ENCODE measurements at regions not wholly inside any gene's neighbourhood (a gene's known extent, or its start where the extent isn't known, plus 50 kb on each side); places are given as distances from the start of the nearest gene placed in this dataset.

DNA sequence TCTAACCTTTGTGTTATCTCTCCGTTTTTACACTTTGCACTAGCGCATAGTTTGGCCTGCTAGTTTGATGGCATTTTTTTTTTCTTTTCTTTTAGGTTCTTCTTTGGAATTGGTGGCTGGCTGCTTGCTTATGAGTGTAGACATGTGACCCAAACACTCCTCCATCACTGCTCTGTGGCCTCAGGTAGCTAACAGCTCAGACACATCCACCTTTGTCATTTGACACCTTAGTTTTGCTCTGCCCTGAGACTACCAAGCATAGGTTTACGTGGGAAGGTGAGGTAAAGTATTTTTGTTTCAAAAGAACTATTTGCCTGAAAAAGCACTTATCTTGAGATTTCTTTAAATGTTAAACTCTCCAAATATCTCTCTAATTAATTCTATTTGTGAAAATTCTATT, 368.4 kb upstream of the MAP3K7 start:
- Mint-ChIP-seq H3K4me3 (no peak overlapping the region), H3K36me3 (ENCODE audit: low read depth) (no peaks in the 10 kb centered on the region), H3K27me3 (ENCODE audit: low read depth) (peaks cover 3% of the 10 kb centered on the region), H3K4me1 (ENCODE audit: low read depth) (no peaks in the 10 kb centered on the region), H3K27ac (no peak overlapping the region), H3K9me3 (no peaks in the 10 kb centered on the region)
- CTCF ChIA-PET: no interaction called here
- intact Hi-C loops (cut with micrococcal nuclease): no loop called here
- no peak for DNase-seq

DNA sequence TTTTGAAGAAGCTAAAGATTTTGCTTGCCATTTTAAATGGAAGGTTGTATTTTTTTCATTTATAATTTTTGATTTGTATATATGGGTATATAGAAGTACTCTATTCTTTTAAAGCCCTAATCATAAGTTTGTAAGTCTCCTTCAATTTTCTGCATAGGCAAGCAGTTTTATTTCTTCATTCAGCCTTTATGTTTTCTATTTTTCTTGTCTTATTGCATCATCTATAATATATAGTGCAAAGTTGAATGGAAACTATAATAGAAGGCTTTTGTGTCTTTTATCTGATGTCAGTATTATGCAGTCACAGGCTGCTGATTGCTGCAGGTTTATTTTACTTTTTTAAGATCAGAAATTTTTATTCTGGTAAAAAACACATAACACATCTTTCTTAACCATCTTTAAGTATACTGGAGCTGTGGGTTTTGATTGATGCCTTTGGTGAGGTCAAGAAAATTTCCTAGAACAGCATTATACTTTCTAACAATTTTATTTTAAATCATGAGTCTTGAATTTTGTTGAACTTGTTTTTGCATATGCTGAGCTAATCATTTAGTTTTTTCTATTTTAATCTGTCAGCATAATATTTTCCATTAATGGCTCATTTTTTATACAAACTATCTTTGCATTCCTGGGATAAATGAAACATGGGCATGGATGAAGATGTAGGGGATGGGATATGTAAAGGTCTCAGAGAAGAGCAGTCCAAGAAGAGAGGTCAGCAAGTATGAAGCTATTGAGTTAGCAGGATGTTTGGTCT, 366.7 kb upstream of the MAP3K7 start:
- Mint-ChIP-seq H3K27ac (no peak overlapping the region), H3K27me3 (ENCODE audit: low read depth) (no peaks in the 10 kb centered on the region), H3K4me1 (ENCODE audit: low read depth) (no peaks in the 10 kb centered on the region), H3K9me3 (no peaks in the 10 kb centered on the region), H3K4me3 (no peak overlapping the region), H3K36me3 (ENCODE audit: low read depth) (no peaks in the 10 kb centered on the region)
- CTCF ChIA-PET: no interaction called here
- intact Hi-C loops (cut with micrococcal nuclease): no loop called here
- DNase-seq: no peak

DNA sequence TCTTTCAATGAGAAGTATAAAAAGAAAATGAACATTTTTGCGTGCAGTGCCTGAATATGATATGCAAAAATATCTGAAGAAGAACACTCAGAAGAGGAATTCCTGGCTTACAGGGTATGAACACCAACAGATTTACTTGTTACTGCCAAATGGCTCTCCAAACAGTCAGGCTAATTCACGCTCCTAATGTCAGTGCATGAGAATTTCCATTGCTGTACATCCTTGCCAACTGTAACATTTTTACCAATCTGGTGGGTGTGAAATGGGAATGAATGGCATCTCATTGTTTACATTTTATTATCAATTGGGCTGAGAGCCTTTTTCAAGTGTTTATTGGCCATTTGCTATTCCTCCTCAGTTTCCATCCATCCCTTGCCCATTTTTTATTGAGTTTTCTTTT, 365.3 kb upstream of the MAP3K7 start:
- DNase-seq: no peak
- Mint-ChIP-seq H3K9me3 (no peaks in the 10 kb centered on the region), H3K36me3 (ENCODE audit: low read depth) (no peaks in the 10 kb centered on the region), H3K4me1 (ENCODE audit: low read depth) (no peaks in the 10 kb centered on the region), H3K4me3 (no peak overlapping the region), H3K27me3 (ENCODE audit: low read depth) (no peaks in the 10 kb centered on the region), H3K27ac (no peak overlapping the region)
- CTCF ChIA-PET: interaction anchor here (2.0 kb wide), 1 partner anchor 12 kb away, joined by 5 read pairs; no protein-coding TSS in a partner anchor
- intact Hi-C loops (cut with micrococcal nuclease): no loop called here

DNA sequence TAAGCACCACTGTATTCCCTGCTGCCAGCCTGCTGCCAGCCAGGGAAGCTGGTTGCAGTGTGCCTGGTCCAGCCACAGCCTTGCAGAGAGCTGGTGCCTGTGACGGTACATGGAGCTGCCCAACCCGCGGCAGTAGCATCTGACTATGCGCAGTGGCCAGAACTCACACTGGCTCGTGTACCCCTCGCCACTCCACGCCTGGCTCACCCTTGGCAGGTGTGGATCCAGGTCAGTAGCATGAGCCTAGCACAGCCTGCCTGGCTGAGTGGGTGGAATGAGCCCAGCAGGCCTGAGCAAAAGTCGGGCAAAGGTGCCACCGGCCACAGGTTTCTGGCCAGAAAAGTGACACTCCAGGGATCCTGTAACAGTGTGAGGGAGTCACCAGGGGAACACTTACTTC, 361.7 kb upstream of the MAP3K7 start:
- intact Hi-C loops (cut with micrococcal nuclease): no loop called here
- H3K27ac Mint-ChIP-seq: no peak overlapping the region
- H3K9me3 Mint-ChIP-seq: no peaks in the 10 kb centered on the region
- no peaks in the 10 kb centered on the region for H3K4me1 Mint-ChIP-seq (ENCODE audit: low read depth)
- no peak for DNase-seq
- CTCF ChIA-PET: no interaction called here
- no peaks in the 10 kb centered on the region for H3K27me3 Mint-ChIP-seq (ENCODE audit: low read depth)
- no peaks in the 10 kb centered on the region for H3K36me3 Mint-ChIP-seq (ENCODE audit: low read depth)
- no peak overlapping the region for H3K4me3 Mint-ChIP-seq

DNA sequence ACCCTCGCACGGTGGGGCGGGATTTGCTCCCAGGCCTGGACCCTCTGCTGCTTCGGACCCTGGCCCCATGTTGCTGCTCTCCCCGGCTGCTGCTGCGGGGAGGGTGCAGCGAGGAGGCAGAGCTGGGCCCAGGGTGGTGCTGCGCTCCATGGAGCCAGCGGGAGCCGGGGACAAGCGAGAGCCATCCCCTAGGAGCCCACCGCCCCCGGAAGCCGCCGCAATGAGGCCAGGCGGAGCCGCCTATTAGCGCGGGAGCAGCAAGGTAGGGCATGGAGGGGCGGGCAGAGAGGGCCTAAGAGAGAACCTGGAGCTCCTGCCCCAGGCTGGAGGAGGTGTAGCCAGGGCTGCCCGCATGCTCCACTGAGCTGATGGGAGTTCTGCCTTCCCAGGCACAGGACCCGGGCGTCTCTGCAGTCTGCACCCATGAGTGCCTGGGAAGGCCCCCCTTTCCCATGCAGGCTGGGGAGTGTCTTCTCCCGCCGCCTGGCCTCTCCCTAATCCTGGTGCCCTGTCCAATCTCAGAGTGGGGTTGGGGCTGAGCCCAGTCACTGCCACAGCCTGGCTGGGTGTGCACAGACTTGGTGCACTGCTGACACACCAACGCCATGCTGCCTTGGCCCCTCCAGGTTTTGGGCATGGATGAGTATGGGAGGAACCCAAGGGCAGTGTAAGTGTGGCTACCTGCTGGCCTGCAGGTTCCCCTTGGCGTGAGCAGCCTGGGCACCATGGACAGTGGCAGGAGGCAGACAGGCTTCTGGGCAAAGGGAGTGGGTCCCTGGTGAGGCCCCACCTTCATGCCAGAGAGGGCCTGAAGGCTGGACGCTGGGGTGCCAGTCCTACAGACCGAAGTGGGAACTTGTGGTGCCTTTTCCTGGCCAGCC, 360.6 kb upstream of the MAP3K7 start:
- no peaks in the 10 kb centered on the region for H3K36me3 Mint-ChIP-seq (ENCODE audit: low read depth)
- H3K27ac Mint-ChIP-seq: no peak overlapping the region
- CTCF ChIA-PET: no interaction called here
- H3K9me3 Mint-ChIP-seq: no peaks in the 10 kb centered on the region
- no peak for DNase-seq
- H3K4me3 Mint-ChIP-seq: no peak overlapping the region
- no peaks in the 10 kb centered on the region for H3K27me3 Mint-ChIP-seq (ENCODE audit: low read depth)
- no peaks in the 10 kb centered on the region for H3K4me1 Mint-ChIP-seq (ENCODE audit: low read depth)
- intact Hi-C loops (cut with micrococcal nuclease): no loop called here

DNA sequence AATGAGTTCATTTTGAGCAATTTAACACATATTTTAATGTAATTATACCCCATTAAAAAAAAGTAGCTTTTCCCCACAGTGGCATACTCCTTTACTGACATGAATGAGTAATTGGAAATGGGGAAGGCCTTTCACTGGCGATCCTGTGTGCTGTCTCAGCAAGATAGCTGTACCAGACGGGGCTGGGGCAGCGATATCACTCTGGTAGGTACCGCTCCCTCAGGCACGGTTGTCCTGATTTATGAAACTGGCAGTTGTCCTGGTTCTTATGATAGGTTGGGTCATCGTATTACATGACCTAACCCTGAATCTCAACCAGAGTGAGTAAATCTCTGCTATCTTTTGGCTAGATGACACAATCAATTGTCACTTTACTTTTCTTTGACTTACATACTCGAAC, 355.0 kb upstream of the MAP3K7 start:
- Mint-ChIP-seq H3K9me3 (no peaks in the 10 kb centered on the region), H3K36me3 (ENCODE audit: low read depth) (no peaks in the 10 kb centered on the region), H3K27ac (no peak overlapping the region), H3K27me3 (ENCODE audit: low read depth) (no peaks in the 10 kb centered on the region), H3K4me1 (ENCODE audit: low read depth) (peaks cover 5% of the 10 kb centered on the region), H3K4me3 (no peak overlapping the region)
- CTCF ChIA-PET: interaction anchor here (1.9 kb wide), 1 partner anchor 17 kb away, joined by 7 read pairs; no protein-coding TSS in a partner anchor
- intact Hi-C loops (cut with micrococcal nuclease): loop anchor here (2.0 to 5.0 kb wide), 2 partner anchors 139 to 335 kb away; no protein-coding TSS in a partner anchor
- no peak for DNase-seq

DNA sequence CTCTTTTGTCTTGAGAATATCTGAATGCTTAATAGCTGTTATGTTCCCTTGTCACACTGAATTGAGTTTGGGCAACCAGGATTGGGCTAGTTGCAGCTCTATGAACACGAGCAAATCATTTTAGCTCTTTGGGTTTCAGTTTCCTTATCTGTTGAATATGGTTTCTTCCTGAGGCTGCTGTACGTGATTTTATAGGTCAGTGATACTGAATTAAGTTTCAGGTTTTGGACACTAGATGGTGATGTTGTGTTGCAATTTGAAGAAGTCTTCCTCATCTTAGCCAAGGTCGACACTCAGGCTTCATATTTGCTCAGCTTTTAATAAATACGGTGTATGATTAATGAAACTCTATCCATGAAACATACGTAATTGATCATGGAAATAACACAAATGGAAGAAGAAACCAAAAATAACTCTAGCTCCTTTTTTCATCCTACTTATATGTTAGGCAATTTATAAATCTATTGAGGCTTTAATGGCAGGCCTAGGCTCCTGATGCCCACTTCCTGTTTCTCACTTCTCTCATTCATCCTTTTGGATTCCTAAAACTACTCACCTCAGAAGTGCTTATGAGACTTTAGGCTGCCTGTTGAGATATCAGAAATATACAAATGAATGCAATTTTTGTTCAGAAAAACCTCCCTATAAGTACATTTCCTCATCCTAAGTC, 354.1 kb upstream of the MAP3K7 start:
- H3K27ac Mint-ChIP-seq: no peak overlapping the region

DNA sequence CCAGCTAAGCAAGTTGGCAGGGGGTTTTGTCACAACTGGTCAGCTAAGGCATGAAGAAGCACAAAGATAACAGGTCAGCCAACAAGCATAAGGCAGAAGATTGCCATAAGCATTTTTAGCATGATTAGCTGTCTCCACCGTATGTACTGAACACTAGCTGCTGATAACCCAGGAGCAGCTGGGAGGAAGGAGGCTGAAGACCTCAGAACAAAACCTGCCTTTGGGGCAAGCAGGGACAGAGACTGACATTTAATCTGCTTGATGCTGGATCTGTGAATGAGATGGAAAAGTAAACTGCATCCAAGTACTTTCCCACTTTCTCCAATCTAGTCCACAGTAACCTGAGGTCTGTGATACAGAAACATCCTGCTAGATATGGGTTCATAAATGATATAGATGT, 353.0 kb upstream of the MAP3K7 start:
- no peak overlapping the region for H3K27ac Mint-ChIP-seq
- intact Hi-C loops (cut with micrococcal nuclease): loop anchor here (1.0 to 5.0 kb wide), 3 partner anchors 141 to 337 kb away; no protein-coding TSS in a partner anchor
- H3K36me3 Mint-ChIP-seq (ENCODE audit: low read depth): no peaks in the 10 kb centered on the region
- H3K4me3 Mint-ChIP-seq: no peak overlapping the region
- H3K27me3 Mint-ChIP-seq (ENCODE audit: low read depth): no peaks in the 10 kb centered on the region
- DNase-seq: no peak
- peaks cover 5% of the 10 kb centered on the region for H3K4me1 Mint-ChIP-seq (ENCODE audit: low read depth)
- CTCF ChIA-PET: interaction anchor here (0.8 to 1.9 kb wide), 6 partner anchors 7 to 143 kb away, joined by 3 to 7 read pairs (median 4); no protein-coding TSS in a partner anchor
- H3K9me3 Mint-ChIP-seq: no peaks in the 10 kb centered on the region

More for the DNA sequence above, 354.1 kb upstream of the MAP3K7 start:
- Mint-ChIP-seq H3K36me3 (ENCODE audit: low read depth) (no peaks in the 10 kb centered on the region), H3K27me3 (ENCODE audit: low read depth) (no peaks in the 10 kb centered on the region), H3K9me3 (no peaks in the 10 kb centered on the region), H3K4me1 (ENCODE audit: low read depth) (peaks cover 5% of the 10 kb centered on the region), H3K4me3 (no peak overlapping the region)
- CTCF ChIA-PET: interaction anchor here (0.7 to 1.9 kb wide), 14 partner anchors 8 to 341 kb away, joined by 3 to 8 read pairs (median 4); no protein-coding TSS in a partner anchor
- intact Hi-C loops (cut with micrococcal nuclease): loop anchor here (1.0 to 5.0 kb wide), 3 partner anchors 140 to 336 kb away; no protein-coding TSS in a partner anchor
- peak; percentile 10 for DNase-seq

DNA sequence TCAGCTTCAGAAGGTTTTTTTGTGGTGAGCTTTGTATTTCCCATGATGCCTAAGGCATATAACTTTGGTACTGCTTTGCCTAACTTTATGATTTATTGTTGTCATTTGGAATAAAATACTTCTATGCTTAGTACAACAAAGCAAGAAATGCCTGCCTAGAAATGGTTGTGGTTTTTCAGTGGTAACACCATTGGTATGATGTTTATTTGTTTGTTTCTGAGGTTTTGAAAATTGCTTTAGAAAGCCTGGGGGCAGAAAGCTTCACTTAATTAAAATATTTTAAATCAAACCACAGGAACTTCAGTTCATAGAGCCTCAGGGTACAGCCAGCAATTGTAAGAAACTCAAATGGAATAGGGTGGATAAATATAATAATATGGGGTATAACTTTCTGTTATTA, 351.2 kb upstream of the MAP3K7 start:
- Mint-ChIP-seq H3K4me3 (no peak overlapping the region), H3K4me1 (ENCODE audit: low read depth) (peaks cover 5% of the 10 kb centered on the region), H3K27ac (no peak overlapping the region), H3K9me3 (no peaks in the 10 kb centered on the region), H3K27me3 (ENCODE audit: low read depth) (peaks cover 3% of the 10 kb centered on the region), H3K36me3 (ENCODE audit: low read depth) (no peaks in the 10 kb centered on the region)
- no peak for DNase-seq
- intact Hi-C loops (cut with micrococcal nuclease): no loop called here
- CTCF ChIA-PET: no interaction called here

DNA sequence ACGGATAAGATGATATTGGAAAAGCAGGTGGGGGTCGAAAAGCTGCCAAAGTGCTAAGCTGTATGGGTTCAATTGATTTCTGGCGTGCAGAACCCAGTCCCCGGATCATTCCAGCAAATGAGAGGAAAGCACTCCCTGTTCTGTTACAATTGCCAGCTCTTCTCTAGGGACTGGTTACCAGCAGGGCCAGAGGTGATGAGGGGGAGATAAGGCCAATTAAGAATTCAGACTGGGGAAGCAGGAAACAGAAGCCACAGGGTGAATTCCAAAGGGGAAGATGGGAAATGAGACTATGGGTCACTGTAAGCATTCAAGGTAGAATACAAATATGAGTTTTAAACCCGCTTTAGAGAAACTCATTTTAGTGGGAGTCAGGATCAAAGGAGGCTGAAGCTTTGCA, 349.4 kb upstream of the MAP3K7 start:
- DNase-seq: no peak
- no peaks in the 10 kb centered on the region for H3K9me3 Mint-ChIP-seq
- CTCF ChIA-PET: no interaction called here
- peaks cover 5% of the 10 kb centered on the region for H3K4me1 Mint-ChIP-seq (ENCODE audit: low read depth)
- intact Hi-C loops (cut with micrococcal nuclease): no loop called here
- no peak overlapping the region for H3K4me3 Mint-ChIP-seq
- peaks cover 8% of the 10 kb centered on the region for H3K27me3 Mint-ChIP-seq (ENCODE audit: low read depth)
- H3K27ac Mint-ChIP-seq: no peak overlapping the region
- H3K36me3 Mint-ChIP-seq (ENCODE audit: low read depth): no peaks in the 10 kb centered on the region

DNA sequence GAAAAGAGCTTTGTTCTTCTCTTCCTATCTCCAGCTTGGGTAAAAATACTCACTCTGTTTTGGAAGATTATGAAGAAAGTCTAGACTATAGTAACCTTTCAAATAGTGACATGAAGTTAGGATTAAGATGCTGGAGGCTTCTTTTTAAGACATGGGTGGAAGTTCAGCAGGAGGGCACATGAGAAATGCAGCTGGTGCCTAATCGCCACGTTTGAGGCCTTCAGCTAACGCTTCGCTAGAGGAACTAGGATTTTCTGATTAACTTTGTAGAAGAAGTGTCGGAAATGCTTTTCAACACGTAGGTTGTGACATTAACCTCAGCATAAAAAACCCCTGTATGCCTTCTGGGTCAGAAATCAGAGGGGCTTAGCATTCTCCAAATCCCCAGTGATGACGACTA, 348.1 kb upstream of the MAP3K7 start:
- intact Hi-C loops (cut with micrococcal nuclease): no loop called here
- CTCF ChIA-PET: interaction anchor here (1.9 kb wide), 1 partner anchor 10 kb away, joined by 8 read pairs; no protein-coding TSS in a partner anchor

DNA sequence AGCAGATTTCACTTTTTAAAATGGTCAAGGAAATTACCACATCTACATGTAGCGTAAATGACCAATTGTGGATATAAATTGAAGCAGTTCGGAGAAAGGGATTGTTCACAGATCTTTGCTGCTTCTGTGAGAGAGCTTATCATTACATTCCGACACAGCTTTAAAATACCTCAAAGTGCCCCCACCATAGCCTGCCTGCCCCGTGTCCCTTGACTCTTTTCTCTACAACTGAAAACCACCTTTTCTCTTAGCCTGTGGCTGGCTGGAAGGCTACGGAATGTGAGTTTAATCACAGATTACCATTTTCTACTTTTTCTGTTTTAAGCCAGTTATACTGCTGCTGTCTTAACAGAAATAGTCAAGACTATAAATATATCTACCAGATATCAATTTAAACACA, 347.2 kb upstream of the MAP3K7 start:
- Mint-ChIP-seq H3K9me3 (no peaks in the 10 kb centered on the region), H3K27me3 (ENCODE audit: low read depth) (peaks cover 8% of the 10 kb centered on the region), H3K4me1 (ENCODE audit: low read depth) (no peaks in the 10 kb centered on the region), H3K27ac (no peak overlapping the region), H3K36me3 (ENCODE audit: low read depth) (no peaks in the 10 kb centered on the region), H3K4me3 (no peak overlapping the region)
- intact Hi-C loops (cut with micrococcal nuclease): no loop called here
- DNase-seq: no peak
- CTCF ChIA-PET: interaction anchor here (1.9 kb wide), 1 partner anchor 9 kb away, joined by 8 read pairs; no protein-coding TSS in a partner anchor

More for the DNA sequence above, 348.1 kb upstream of the MAP3K7 start:
- DNase-seq: no peak
- no peaks in the 10 kb centered on the region for H3K36me3 Mint-ChIP-seq (ENCODE audit: low read depth)
- H3K27me3 Mint-ChIP-seq (ENCODE audit: low read depth): peaks cover 8% of the 10 kb centered on the region
- no peaks in the 10 kb centered on the region for H3K4me1 Mint-ChIP-seq (ENCODE audit: low read depth)
- no peak overlapping the region for H3K4me3 Mint-ChIP-seq
- H3K9me3 Mint-ChIP-seq: no peaks in the 10 kb centered on the region
- H3K27ac Mint-ChIP-seq: no peak overlapping the region
